ENCODE measurements at regions not wholly inside any gene's neighbourhood (a gene's known extent, or its start where the extent isn't known, plus 50 kb on each side); places are given as distances from the start of the nearest gene placed in this dataset.
A peak's percentile ranks its signal among the peaks of the same experiment; 100 is the strongest.
"Not testable (repeated sequence)": the region's sequence is repeated elsewhere in the genome, so short reads cannot be mapped to it uniquely, and the experiment has no call there.

- no peak for DNase-seq
Observed at GRCh38 chr4:138891631-138892031, 124.0 kb upstream of the NOCT start.

GRCh38 chr4:138890891-138891570 lies 124.5 kb upstream of the NOCT start:
- DNase-seq, result peak; percentile 71

- no peak for DNase-seq
Observed at GRCh38 chr4:138889216-138889615, 126.4 kb upstream of the NOCT start.

GRCh38 chr4:138887741-138888140 lies 127.8 kb upstream of the NOCT start:
- no peak for DNase-seq

GRCh38 chr4:138887341-138887740 lies 128.2 kb upstream of the NOCT start:
- no peak for DNase-seq

- DNase-seq, result no peak
Observed at GRCh38 chr4:138879757-138880156, 135.8 kb upstream of the NOCT start.

GRCh38 chr4:138875891-138876608 lies 139.5 kb upstream of the NOCT start:
- no peak for DNase-seq

- DNase-seq, result no peak
Observed at GRCh38 chr4:138871555-138871875, 144.1 kb upstream of the NOCT start.

- peak; percentile 79 for DNase-seq
Observed at GRCh38 chr4:138870737-138871554, 144.6 kb upstream of the NOCT start.

GRCh38 chr4:138869631-138870030 lies 145.9 kb upstream of the NOCT start:
- no peak for DNase-seq

GRCh38 chr4:138869165-138869564 lies 146.4 kb upstream of the NOCT start:
- DNase-seq, result no peak

- no peak for DNase-seq
Observed at GRCh38 chr4:138868562-138868961, 147.0 kb upstream of the NOCT start.

GRCh38 chr4:138867404-138867803 lies 148.2 kb upstream of the NOCT start:
- DNase-seq, result no peak

- no peak for DNase-seq
Observed at GRCh38 chr4:138866314-138866713, 149.3 kb upstream of the NOCT start.

- no peak for DNase-seq
Observed at GRCh38 chr4:138865765-138866164, 149.8 kb upstream of the NOCT start.

- DNase-seq, result peak; percentile 37
Observed at GRCh38 chr4:138864961-138865720, 150.4 kb upstream of the NOCT start.

- no peak for DNase-seq
Observed at GRCh38 chr4:138863160-138863559, 152.4 kb upstream of the NOCT start.

- no peak for DNase-seq
Observed at GRCh38 chr4:138861135-138861534, 154.4 kb upstream of the NOCT start.

GRCh38 chr4:138860357-138860756 lies 155.2 kb upstream of the NOCT start:
- not testable (repeated sequence) for DNase-seq

- DNase-seq, result no peak
Observed at GRCh38 chr4:138859254-138859653, 156.3 kb upstream of the NOCT start.

- DNase-seq, result no peak
Observed at GRCh38 chr4:138858419-138858818, 157.2 kb upstream of the NOCT start.

- DNase-seq, result no peak
Observed at GRCh38 chr4:138857416-138857815, 158.2 kb upstream of the NOCT start.

GRCh38 chr4:138852681-138853080 lies 162.9 kb upstream of the NOCT start:
- no peak for DNase-seq
